ENCODE measurements at regions not wholly inside any gene's neighbourhood (a gene's known extent, or its start where the extent isn't known, plus 50 kb on each side); places are given as distances from the start of the nearest gene placed in this dataset.
"Not testable (repeated sequence)": the region's sequence is repeated elsewhere in the genome, so short reads cannot be mapped to it uniquely, and the experiment has no call there.

GRCh38 chr2:21812766-21813165, 689.0 kb downstream of the TDRD15 start:
- no peak for DNase-seq

DNA sequence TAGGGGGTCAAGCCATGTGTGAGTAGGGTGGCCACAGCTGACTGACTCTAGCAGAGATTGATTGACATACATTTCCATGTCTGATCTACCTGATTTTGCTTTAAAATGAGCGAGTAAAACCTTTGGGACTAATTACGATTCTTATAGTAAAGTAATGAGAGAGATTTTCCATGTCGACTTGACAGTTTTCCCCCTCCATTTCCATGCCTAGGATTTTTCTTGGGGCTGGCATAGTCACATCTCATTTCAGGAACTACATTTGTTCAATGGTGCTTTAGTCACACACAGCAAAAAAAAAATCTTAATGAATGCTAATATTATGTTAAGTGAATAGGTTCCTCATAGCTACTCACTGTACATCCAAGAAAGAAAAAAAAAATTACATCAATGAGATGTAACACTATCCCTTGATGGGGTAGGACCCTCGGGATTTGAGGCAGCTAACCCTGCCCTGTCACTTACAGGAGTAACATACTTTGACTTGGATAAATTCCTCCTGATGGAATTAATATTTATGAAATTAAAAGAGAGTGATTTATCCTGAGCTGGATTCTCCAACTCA, 690.9 kb downstream of the TDRD15 start:
- no peak for DNase-seq

- no peak for DNase-seq
Measured at GRCh38 chr2:21818212-21818795, 694.5 kb downstream of the TDRD15 start.

DNA sequence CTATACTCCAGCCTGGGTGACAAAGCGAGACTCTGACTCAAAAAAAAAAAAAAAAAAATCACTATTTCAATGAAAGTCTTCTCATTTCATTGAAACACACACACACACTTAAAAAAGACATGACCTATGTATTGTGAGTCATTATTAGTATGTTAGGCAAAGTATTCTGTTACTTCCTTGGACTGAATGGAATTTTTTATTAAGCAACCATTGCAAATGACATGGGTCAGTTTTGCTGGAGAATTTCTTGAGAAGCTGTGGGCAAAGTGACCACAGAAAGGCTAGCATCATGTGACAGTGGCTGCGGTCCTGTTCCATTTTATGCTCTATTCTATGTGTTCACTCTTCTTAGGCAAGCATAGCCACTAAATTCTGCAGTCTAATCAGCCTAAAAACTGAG, 695.7 kb downstream of the TDRD15 start:
- DNase-seq: no peak

- DNase-seq: no peak
Measured at GRCh38 chr2:21820271-21820670, 696.5 kb downstream of the TDRD15 start.

GRCh38 chr2:21821672-21822227, 698.0 kb downstream of the TDRD15 start:
- DNase-seq: no peak

DNA sequence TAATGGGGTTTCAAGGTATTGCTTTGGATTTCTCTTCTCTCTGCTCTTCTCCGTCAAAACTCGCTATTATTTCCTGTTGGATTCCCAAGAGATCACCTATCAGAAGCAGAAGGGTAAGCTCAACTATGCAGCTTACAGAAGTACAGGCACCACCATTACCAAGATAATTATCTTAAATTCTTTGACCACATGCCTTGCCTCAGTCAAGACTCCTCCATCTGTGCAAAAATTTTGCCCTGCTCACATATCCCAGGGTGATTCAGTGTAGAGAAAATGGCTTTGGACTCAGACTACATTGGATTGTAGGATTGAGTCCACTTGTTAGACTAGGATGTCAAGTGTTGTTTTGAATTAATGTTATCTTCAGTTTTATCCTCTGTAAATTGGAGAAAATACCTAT, 698.7 kb downstream of the TDRD15 start:
- no peak for DNase-seq

- DNase-seq: no peak
Measured at GRCh38 chr2:21833767-21834166, 710.0 kb downstream of the TDRD15 start.

DNA sequence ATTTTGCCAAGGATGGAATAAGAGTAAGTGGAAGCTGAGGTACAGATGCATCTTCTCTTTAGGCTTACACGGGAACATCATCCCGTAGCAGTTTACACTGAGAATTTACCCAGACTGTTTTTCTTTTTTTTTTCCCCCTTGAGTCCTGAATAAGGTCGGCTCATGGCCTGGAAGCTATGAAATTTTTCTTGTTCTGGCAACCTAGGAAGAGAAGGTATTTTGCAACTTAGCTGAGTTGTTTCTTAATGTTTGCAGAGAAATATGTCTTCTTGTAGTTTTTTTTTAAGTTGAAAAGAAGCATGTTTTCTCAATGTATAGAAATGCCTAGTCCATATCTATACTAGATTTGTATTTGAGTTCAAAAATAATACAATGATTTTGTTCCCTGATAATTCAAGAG, 712.5 kb downstream of the TDRD15 start:
- no peak for DNase-seq

- no peak for DNase-seq
Measured at GRCh38 chr2:21836719-21837118, 713.0 kb downstream of the TDRD15 start.

- no peak for DNase-seq
Measured at GRCh38 chr2:21837168-21837960, 713.6 kb downstream of the TDRD15 start.

GRCh38 chr2:21841341-21841740, 717.6 kb downstream of the TDRD15 start:
- no peak for DNase-seq

DNA sequence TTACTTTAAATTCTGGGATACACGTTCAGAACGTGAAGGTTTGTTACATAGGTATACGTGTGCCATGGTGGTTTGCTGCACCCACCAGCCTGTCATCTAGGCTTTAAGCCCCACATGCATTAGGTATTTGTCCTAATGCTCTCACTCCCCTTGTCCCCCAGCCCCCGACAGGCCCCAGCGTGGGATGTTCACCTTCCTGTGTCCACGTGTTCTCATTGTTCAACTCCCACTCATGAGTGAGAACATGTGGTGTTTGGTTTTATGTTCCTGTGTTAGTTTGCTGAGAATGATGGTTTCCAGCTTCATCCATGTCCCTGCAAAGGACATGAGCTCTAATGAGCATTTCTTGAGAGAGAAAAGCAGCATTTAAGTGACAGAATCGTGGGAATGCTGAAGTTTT, 726.6 kb downstream of the TDRD15 start:
- DNase-seq: not testable (repeated sequence)

DNA sequence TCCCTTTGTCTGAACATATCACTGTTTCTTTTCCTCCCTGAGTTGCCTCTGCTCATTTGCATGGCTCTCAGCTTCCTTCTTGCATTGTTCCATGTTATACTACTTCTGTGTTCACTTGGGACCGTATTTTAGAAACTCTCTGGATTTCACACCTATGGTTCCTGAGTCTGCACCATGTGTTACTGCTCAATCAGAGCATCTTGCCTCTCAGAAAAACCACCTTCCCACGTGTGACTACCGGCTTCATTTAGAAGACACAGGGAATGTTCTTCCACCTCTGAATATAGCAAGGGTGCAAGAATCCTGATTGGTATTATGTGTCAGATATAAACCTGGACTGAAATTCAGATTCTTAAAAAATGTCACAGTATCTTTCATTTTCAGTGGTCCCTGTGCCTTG, 731.2 kb downstream of the TDRD15 start:
- no peak for DNase-seq

DNA sequence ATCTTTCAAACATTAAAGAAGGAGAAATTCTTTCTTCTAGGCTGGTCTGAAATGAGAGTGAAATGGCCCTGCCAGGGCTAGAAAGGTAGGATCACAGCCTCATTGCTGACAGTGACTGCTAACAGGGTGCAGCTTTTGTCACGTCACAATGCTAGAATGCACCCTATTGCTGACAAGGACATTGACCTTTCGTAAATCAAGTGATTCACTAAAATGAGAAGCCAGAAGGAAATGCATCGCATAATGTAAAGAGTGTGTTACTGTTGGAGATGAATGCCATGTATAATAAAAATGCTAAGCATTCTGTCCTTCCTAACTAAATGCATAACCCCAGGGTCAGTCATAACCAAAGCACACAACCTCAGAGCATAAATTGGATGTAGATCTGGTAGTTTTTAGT, 732.9 kb downstream of the TDRD15 start:
- no peak for DNase-seq

DNA sequence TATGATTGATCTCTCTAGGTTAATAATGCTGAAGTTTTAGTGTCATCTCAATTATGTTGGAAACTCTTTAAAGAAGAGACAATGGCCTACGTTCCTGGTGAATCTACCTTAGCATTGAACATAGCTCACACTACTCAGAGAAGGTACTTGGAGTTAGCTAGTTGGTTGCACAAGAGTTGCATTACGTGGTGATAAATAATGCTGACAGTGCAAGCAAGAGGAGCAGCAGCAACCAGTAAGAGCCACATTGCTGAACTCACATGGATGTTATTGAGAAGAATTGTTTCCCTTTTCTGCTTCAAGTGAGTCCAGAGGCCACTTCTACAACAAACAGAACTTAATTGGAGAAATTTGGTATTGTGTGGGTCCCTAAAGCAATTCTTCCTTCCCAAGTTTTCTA, 737.1 kb downstream of the TDRD15 start:
- DNase-seq: no peak

DNA sequence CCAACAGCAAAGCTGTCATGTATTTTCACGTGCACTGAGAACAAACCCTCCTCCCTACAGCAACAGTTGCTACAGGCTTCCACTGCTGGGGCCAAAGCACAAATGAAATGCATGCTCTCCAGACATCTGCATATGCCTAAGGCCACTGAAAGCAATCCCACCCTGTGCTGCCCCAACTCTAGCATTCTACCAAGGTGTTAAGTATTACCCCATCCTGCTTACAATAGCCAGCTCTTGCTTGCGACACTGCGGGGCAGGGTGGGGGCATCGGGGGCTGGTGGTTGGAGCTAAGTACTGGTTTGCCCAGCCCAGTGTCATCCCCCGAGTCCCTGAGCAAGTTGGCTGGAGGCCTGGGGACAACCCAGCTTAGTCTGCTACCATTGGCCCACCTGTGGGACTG, 742.5 kb downstream of the TDRD15 start:
- DNase-seq: no peak

DNA sequence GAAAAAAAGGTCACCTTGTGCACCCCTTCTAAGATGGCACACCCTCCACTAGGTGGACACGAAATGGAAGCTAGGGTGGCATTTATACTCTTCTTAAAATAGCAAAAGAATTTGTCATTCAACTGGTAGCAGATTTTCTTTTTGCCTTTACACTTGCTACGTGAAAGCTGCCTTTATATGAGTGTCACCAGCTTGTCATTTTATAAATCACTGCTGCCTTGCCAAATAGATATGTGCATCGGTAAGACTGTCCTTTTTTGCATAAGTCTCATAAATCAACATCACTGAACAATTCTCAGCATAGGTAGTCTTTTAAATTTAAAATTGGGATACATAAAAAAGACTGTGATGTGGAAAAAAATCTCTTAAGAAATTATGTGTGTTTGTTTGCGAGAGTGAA, 764.1 kb downstream of the TDRD15 start:
- DNase-seq: no peak

GRCh38 chr2:21890041-21890440, 766.3 kb downstream of the TDRD15 start:
- DNase-seq: no peak

DNA sequence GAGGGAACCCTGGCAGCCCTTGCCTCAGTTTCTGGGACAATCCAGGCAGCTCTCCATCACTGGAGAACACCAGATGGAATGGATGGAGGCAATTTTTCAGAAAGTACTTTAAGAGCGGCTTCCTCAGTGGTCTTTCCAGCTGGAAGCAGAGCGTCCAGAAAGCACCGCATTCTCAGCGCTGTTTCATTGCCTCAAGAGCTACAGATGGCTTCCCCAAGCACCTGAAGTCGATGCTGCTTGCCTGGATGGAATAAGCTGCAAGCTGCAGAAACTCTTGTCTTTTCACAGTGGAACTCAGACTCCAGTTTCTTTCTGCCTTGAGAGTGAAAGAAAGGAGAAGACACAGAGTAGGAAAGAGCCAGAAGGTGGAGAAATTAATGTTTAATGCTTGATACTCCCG, 766.9 kb downstream of the TDRD15 start:
- no peak for DNase-seq

DNA sequence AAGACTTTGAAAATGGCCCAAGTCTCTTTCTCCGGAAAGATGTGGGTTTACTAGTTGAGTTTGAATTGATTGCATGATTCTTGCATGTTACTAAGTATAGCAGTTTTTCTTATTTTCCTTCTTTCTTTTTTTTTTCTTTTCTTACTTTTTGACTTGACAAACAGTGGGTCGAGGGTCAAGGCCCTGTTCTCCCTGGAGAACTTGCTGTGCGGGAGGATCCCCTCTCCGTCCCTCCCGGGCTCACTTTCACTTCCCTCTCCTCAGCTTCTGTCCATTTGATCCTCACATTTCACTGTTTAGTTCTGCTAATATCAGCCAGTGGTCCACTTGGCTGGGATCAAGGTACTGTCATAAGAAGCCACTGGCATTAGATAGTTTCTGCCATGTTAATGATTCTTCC, 767.4 kb downstream of the TDRD15 start:
- DNase-seq: no peak

DNA sequence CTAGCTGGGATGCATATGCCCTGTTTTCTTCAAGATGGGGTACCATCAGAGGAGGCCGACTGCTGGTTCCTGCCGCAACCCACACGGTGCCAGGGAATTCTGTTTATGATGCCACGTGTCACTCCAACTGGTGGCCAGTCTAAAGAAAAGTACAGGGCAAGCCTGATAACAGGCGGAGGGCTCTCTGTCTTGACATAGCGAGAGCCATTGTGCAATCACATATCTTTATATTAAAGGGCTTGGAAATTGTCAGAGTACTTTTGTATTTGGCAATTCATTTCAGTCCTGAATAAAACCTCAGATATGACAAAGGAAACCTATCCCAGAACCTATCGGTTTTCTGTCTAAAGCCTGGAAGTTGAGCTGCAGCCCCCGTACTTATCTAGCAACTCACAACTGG, 768.4 kb downstream of the TDRD15 start:
- DNase-seq: no peak

GRCh38 chr2:21895200-21895599, 771.4 kb downstream of the TDRD15 start:
- DNase-seq: no peak

- DNase-seq: not testable (repeated sequence)
Measured at GRCh38 chr2:21908712-21909380, 785.1 kb downstream of the TDRD15 start.
